Adrenal gland (tissue), 9 donors: ENCODE measurements at regions not wholly inside any gene's neighbourhood (a gene's known extent, or its start where the extent isn't known, plus 50 kb on each side); places are given as distances from the start of the nearest gene placed in this dataset.

Experiments
- DNase-seq, 7 donors: peaks; one replicate each; pipeline ENCODE4 v3.0.0-alpha.2; 2019 to 2020
- H3K27ac ChIP-seq, 5 donors: fragments of 200-600 bp; sonication (generic) in 4 of 5; 1 replicate in 3 of 5; 2 replicates in 2 of 5; pipeline versions ENCODE4 v1.5.1 to v1.8.0; 2016 to 2020; ENCODE audit warnings: mild to moderate bottlenecking in 1 of 5
- H3K27me3 ChIP-seq: fragments of 200-600 bp; 2 replicates; pipeline ENCODE4 v1.8.0; 2021
- H3K36me3 ChIP-seq, 2 donors: fragments of 200-600 bp; replicated peaks in 1 of 2; 1 replicate in 1 of 2; 2 replicates in 1 of 2; pipeline versions ENCODE4 v1.5.1 to v1.8.0; 2018 to 2022
- H3K4me1 ChIP-seq, 2 donors: fragments of 200-600 bp; replicated peaks in 1 of 2; 1 replicate in 1 of 2; 2 replicates in 1 of 2; pipeline versions ENCODE4 v1.5.1 to v1.8.0; 2018 to 2021
- H3K4me3 ChIP-seq, 4 donors: fragments of 200-600 bp; sonication (generic) in 3 of 4; one replicate each; pipeline ENCODE4 v1.5.1; 2016 to 2018
- H3K9me3 ChIP-seq, 3 donors: fragments of 200-600 bp; sonication (generic) in 1 of 3; replicated peaks in 1 of 3; 1 replicate in 2 of 3; 2 replicates in 1 of 3; pipeline versions ENCODE4 v1.5.1 to v1.8.0; 2016 to 2021
- POLR2A ChIP-seq, 2 donors: fragments of 450-650 bp; IDR thresholded peaks; one replicate each; pipeline ENCODE4 v1.6.1; 2017; ENCODE audit warnings: antibody characterized with exemption in 2 of 2, mild to moderate bottlenecking in 2 of 2, moderate library complexity in 1 of 2
- WGBS, 4 donors: extraction: QIAGEN DNeasy Blood & Tissue Kit in 2 of 4; methylation state at CpG; one replicate each; pipeline versions ENCODE4 v1.1.5 to v1.1.7; 2013 to 2017; 5-methylcytosine and 5-hydroxymethylcytosine counted together
- intact Hi-C, 2 donors: fragments of 100-400 bp; cut with DNase I; formaldehyde crosslinking; loops; one replicate each; pipeline versions ENCODE4 v1.14.1 to v1.15.0; 2022 to 2023
- TF ChIP-seq, protein P1 (sequence below), 6 experiments: fragments of 450-650 bp in 4 of 6; fragments of 200-600 bp in 2 of 6; sonication (generic) in 1 of 6; IDR thresholded peaks; 1 replicate in 5 of 6; 2 replicates in 1 of 6; pipeline versions ENCODE4 v1.5.1 to v1.8.0; 2016 to 2021; ENCODE audit warnings: antibody characterized with exemption in 6 of 6, mild to moderate bottlenecking in 2 of 6, moderate library complexity in 1 of 6
- donor health status: healthy with polysubstance abuse.
- donor health status: Bipolar disorder and iron deficiency.
- donor health status: DM: yes; HTN: yes; CAD: no.
- donor health status: DM: no; HTN: no; CAD: no.
- donor health status: DM: no; HTN: no; CAD: no.

- TF ChIP-seq, protein P1, sequence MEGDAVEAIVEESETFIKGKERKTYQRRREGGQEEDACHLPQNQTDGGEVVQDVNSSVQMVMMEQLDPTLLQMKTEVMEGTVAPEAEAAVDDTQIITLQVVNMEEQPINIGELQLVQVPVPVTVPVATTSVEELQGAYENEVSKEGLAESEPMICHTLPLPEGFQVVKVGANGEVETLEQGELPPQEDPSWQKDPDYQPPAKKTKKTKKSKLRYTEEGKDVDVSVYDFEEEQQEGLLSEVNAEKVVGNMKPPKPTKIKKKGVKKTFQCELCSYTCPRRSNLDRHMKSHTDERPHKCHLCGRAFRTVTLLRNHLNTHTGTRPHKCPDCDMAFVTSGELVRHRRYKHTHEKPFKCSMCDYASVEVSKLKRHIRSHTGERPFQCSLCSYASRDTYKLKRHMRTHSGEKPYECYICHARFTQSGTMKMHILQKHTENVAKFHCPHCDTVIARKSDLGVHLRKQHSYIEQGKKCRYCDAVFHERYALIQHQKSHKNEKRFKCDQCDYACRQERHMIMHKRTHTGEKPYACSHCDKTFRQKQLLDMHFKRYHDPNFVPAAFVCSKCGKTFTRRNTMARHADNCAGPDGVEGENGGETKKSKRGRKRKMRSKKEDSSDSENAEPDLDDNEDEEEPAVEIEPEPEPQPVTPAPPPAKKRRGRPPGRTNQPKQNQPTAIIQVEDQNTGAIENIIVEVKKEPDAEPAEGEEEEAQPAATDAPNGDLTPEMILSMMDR (IDR thresholded peaks at IDR 0.05), result no peak
- TF ChIP-seq POLR2A (IDR thresholded peaks at IDR 0.05), result no peak
- no peak overlapping the region for H3K4me3 ChIP-seq
- no peaks in the 10 kb centered on the region for H3K36me3 ChIP-seq
- 62 to 82% (median 81%) methylated on average over 3 of the region's 3 CpGs for WGBS, 4 donors
- DNase-seq, result no peak
- intact Hi-C loops, result no loop called here
- no peaks in the 10 kb centered on the region for H3K27me3 ChIP-seq
- no peak overlapping the region for H3K27ac ChIP-seq
- no peaks in the 10 kb centered on the region for H3K9me3 ChIP-seq
- H3K4me1 ChIP-seq, result no peaks in the 10 kb centered on the region
These were observed 1351.3 kb upstream of the NUDT12 start for GRCh38 chr5:104913841-104914281.

DNA sequence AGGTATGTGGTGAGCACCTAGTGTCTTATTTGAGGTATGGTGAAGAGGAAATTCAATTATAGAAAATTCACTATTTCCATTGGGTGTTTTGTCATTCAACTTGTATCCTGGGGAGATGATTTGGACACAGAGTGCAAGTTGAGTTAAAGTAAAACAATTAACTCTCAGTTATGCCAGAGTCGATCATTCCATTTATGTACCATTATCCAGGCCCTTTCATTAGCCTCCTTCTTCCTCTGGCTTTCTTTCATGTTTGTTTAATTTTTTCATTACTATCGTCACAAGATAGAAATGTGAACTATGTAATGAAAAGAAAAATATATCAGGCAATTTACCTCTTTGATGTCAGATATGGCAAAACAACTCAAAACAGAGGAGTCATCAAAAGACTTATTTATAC, 1347.2 kb upstream of the NUDT12 start:
- intact Hi-C loops, result loop anchor here in 1 of 2 donors (5.0 kb wide), 1 partner anchor 117 kb away; no protein-coding TSS in a partner anchor
- H3K27me3 ChIP-seq, result no peaks in the 10 kb centered on the region
- no peak for DNase-seq

GRCh38 chr5:104904561-104904960, 1342.0 kb upstream of the NUDT12 start:
- Histone ChIP-seq H3K36me3 (no peaks in the 10 kb centered on the region), H3K9me3 (no peaks in the 10 kb centered on the region), H3K4me1 (no peaks in the 10 kb centered on the region), H3K27me3 (no peaks in the 10 kb centered on the region), H3K4me3 (no peak overlapping the region), H3K27ac (no peak overlapping the region)
- TF ChIP-seq POLR2A (IDR thresholded peaks at IDR 0.05), result no peak
- TF ChIP-seq, protein P1 (IDR thresholded peaks at IDR 0.05), result no peak
- DNase-seq, result no peak
- 85 to 90% (median 86%) methylated on average over 1 of the region's 1 CpG for WGBS, 4 donors
- intact Hi-C loops, result no loop called here

More for the DNA sequence above, 1347.2 kb upstream of the NUDT12 start:
- 57 to 68% (median 64%) methylated on average over 2 of the region's 2 CpGs for WGBS, 4 donors
- Histone ChIP-seq H3K36me3 (no peaks in the 10 kb centered on the region), H3K4me1 (no peaks in the 10 kb centered on the region), H3K4me3 (no peak overlapping the region), H3K9me3 (no peaks in the 10 kb centered on the region), H3K27ac (no peak overlapping the region)
- TF ChIP-seq POLR2A (IDR thresholded peaks at IDR 0.05), result no peak
- TF ChIP-seq, protein P1 (IDR thresholded peaks at IDR 0.05), result no peak

DNA sequence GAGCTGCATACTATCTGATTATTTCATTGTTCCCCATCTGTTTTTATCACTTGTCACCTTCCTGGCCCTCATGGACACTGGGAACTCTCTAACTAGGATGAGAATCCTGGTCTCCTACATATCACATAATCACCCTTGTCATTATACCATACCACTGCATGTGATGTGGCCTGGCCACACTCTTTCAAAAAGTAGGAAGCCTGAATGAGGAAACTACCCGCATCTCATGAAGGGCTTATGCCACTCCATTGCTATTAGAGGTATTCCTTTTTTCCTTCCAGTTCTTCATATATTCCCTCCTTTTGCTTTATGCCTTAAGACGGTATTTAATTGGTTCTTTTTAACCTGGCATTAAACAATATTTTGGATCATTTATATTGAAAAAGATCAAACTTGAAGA, 1341.4 kb upstream of the NUDT12 start:
- intact Hi-C loops, result no loop called here
- H3K36me3 ChIP-seq, result no peaks in the 10 kb centered on the region
- no peak overlapping the region for H3K4me3 ChIP-seq
- H3K27me3 ChIP-seq, result no peaks in the 10 kb centered on the region
- H3K4me1 ChIP-seq, result no peaks in the 10 kb centered on the region
- no peak for DNase-seq
- H3K9me3 ChIP-seq, result no peaks in the 10 kb centered on the region
- no peak for TF ChIP-seq POLR2A (IDR thresholded peaks at IDR 0.05)
- TF ChIP-seq, protein P1 (IDR thresholded peaks at IDR 0.05), result no peak
- WGBS, 4 donors, result 85 to 91% (median 91%) methylated on average over 2 of the region's 2 CpGs
- no peak overlapping the region for H3K27ac ChIP-seq
